Gastroesophageal sphincter (tissue), 4 donors: ENCODE measurements at regions not wholly inside any gene's neighbourhood (a gene's known extent, or its start where the extent isn't known, plus 50 kb on each side); places are given as distances from the start of the nearest gene placed in this dataset.

Source experiments
- ATAC-seq: fragments of 150-250 bp; one replicate; pipeline ENCODE4 v1.9.1; 2016; ENCODE audit warnings: mild to moderate bottlenecking, moderate library complexity
- H3K27ac ChIP-seq, 4 donors: fragments of 200-600 bp; sonication (generic) in 3 of 4; 1 replicate in 3 of 4; 2 replicates in 1 of 4; pipeline ENCODE4 v1.5.1; 2016 to 2019
- H3K27me3 ChIP-seq: fragments of 200-600 bp; sonication (generic); one replicate; pipeline ENCODE4 v1.5.1; 2019
- H3K36me3 ChIP-seq, 2 donors: fragments of 200-600 bp; sonication (generic); one replicate each; pipeline ENCODE4 v1.5.1; 2019; ENCODE audit warnings: control low read depth in 1 of 2
- H3K4me1 ChIP-seq, 3 donors: fragments of 200-600 bp; sonication (generic); 1 replicate in 2 of 3; 2 replicates in 1 of 3; pipeline ENCODE4 v1.5.1; 2016 to 2019; ENCODE audit warnings: control low read depth in 2 of 3
- H3K4me3 ChIP-seq, 2 donors: fragments of 200-600 bp; sonication (generic); one replicate each; pipeline ENCODE4 v1.5.1; 2019; ENCODE audit warnings: mild to moderate bottlenecking in 1 of 2, moderate library complexity in 1 of 2
- H3K9me3 ChIP-seq, 3 donors: fragments of 200-600 bp; sonication (generic); one replicate each; pipeline ENCODE4 v1.5.1; 2017 to 2019; ENCODE audit warnings: control low read depth in 2 of 3
- CTCF ChIP-seq, 4 experiments: fragments of 200-600 bp in 2 of 4; fragments of 450-650 bp in 2 of 4; sonication (generic) in 1 of 4; IDR thresholded peaks; one replicate each; pipeline ENCODE4 v1.5.1; 2017 to 2019; ENCODE audit warnings: antibody characterized with exemption in 4 of 4, mild to moderate bottlenecking in 2 of 4, moderate library complexity in 2 of 4
- EP300 ChIP-seq: sonication (generic); formaldehyde crosslinking; IDR thresholded peaks from one replicate; pipeline ENCODE4 v1.6.1; 2017; ENCODE audit warnings: antibody characterized with exemption, mild to moderate bottlenecking
- POLR2A ChIP-seq, 2 donors: fragments of 450-650 bp; IDR thresholded peaks; one replicate each; pipeline ENCODE4 v1.6.1; 2017; ENCODE audit warnings: antibody characterized with exemption in 2 of 2, mild to moderate bottlenecking in 2 of 2, moderate library complexity in 1 of 2
- POLR2AphosphoS5 ChIP-seq: sonication (generic); formaldehyde crosslinking; IDR thresholded peaks from one replicate; pipeline ENCODE4 v1.6.1; 2017; ENCODE audit warnings: antibody characterized with exemption
- WGBS, 2 donors: methylation state at CpG; one replicate each; pipeline ENCODE4 v1.1.5; 2018; ENCODE audit warnings: low coverage in 1 of 2; 5-methylcytosine and 5-hydroxymethylcytosine counted together

- no peaks in the 10 kb centered on the region for H3K9me3 ChIP-seq
- H3K4me1 ChIP-seq: no peaks in the 10 kb centered on the region
- WGBS, 2 donors: 41 to 48% methylated on average over 3 of the region's 4 CpGs
- H3K27ac ChIP-seq: no peak overlapping the region
- TF ChIP-seq POLR2AphosphoS5: no peak
- no peak for TF ChIP-seq POLR2A (IDR thresholded peaks at IDR 0.05)
- no peak for TF ChIP-seq CTCF (IDR thresholded peaks at IDR 0.05)
- TF ChIP-seq EP300: no peak
- H3K27me3 ChIP-seq: no peaks in the 10 kb centered on the region
- ATAC-seq: no peak
- no peak overlapping the region for H3K4me3 ChIP-seq
- no peaks in the 10 kb centered on the region for H3K36me3 ChIP-seq
These were observed 987.7 kb downstream of the GALC start for GRCh38 chr14:87005280-87005679.

DNA sequence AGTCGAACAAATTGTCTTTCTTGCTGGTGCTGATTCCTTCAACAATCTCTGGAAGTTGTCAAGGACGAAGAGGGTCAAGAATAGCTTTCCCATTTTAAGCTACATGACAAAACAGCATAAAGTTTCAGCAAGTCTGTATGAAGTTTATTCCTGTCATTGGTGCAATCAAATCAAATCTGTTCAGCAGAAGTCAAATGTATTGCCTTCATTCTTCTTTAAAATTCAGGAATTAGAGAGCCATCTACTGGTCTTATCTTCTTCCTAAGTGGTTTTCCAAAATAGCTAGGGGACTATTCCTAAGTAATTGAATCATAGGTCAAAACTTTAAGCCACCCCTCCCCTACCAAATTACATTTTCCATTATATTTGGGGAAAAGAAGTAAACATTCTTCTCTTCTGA is 990.2 kb downstream of the GALC start:
- no peak for ATAC-seq
- WGBS, 2 donors: 64 to 76% methylated on average over 2 of the region's 2 CpGs

DNA sequence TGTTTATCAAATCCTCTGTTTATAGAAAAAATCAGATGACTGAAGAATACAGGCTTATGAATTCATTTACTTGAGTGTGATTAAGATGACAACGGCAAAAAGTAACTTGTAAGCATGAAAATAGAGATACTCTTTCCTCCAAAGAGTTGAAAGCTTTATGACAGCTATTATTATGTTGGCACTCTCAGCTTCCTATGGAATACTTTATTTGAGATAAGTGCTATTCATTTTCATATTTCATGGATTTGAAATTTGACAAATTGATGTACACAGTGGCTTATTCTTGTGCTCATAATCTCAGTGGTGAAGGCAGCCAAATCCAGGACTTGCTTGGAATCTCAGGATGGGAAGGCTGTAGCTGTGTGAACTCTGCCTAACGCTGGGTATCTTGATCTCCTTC is 991.6 kb downstream of the GALC start:
- no peak overlapping the region for H3K27ac ChIP-seq
- H3K4me3 ChIP-seq: no peak overlapping the region
- WGBS, 2 donors: 50 to 58% methylated on average over 2 of the region's 2 CpGs
- TF ChIP-seq CTCF (IDR thresholded peaks at IDR 0.05) (no peak), EP300 (no peak), POLR2AphosphoS5 (no peak), POLR2A (IDR thresholded peaks at IDR 0.05) (no peak)
- ATAC-seq: no peak
- H3K36me3 ChIP-seq: no peaks in the 10 kb centered on the region
- no peaks in the 10 kb centered on the region for H3K4me1 ChIP-seq
- no peaks in the 10 kb centered on the region for H3K9me3 ChIP-seq
- no peaks in the 10 kb centered on the region for H3K27me3 ChIP-seq

More for the DNA sequence above, 990.2 kb downstream of the GALC start:
- Histone ChIP-seq H3K27me3 (no peaks in the 10 kb centered on the region), H3K4me3 (no peak overlapping the region), H3K27ac (no peak overlapping the region), H3K4me1 (no peaks in the 10 kb centered on the region), H3K36me3 (no peaks in the 10 kb centered on the region), H3K9me3 (no peaks in the 10 kb centered on the region)
- no peak for TF ChIP-seq CTCF (IDR thresholded peaks at IDR 0.05)
- no peak for TF ChIP-seq EP300

DNA sequence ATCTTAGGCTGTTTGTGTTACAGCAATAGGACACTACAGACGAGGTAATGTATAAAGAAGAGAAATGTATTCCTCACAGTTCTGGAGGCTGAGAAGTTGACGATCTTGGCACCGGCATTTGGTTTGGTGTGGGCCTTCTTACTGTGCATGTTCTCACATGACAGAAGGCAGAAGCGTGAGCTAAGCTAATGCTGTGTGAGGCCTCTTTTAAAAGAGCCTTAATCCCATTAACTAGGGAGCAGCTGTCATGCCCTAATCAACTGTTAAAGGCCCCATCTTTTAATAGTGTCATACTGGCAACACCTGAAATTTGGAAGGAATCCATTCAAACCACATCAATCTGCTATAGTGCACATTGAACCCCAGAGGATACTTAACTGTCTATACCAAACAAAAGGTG is 992.9 kb downstream of the GALC start:
- H3K36me3 ChIP-seq: no peaks in the 10 kb centered on the region
- no peak overlapping the region for H3K27ac ChIP-seq
- no peaks in the 10 kb centered on the region for H3K4me1 ChIP-seq
- WGBS, 2 donors: 93% methylated on average over 3 of the region's 4 CpGs; no CpG with 5 or more reads in 1 of the 2 donors
- no peaks in the 10 kb centered on the region for H3K9me3 ChIP-seq
- H3K4me3 ChIP-seq: no peak overlapping the region
- TF ChIP-seq POLR2AphosphoS5: no peak
- TF ChIP-seq CTCF (IDR thresholded peaks at IDR 0.05): no peak
- TF ChIP-seq POLR2A (IDR thresholded peaks at IDR 0.05): no peak
- no peak for TF ChIP-seq EP300
- ATAC-seq: no peak
- H3K27me3 ChIP-seq: no peaks in the 10 kb centered on the region

- H3K4me1 ChIP-seq: no peaks in the 10 kb centered on the region
- no peaks in the 10 kb centered on the region for H3K9me3 ChIP-seq
- no peak overlapping the region for H3K4me3 ChIP-seq
- H3K27me3 ChIP-seq: no peaks in the 10 kb centered on the region
- no peak for ATAC-seq
- no peak overlapping the region for H3K27ac ChIP-seq
- 73 to 97% methylated on average over 3 of the region's 3 CpGs for WGBS, 2 donors
- TF ChIP-seq POLR2A (IDR thresholded peaks at IDR 0.05) (no peak), POLR2AphosphoS5 (no peak), EP300 (no peak), CTCF (IDR thresholded peaks at IDR 0.05) (no peak)
- H3K36me3 ChIP-seq: no peaks in the 10 kb centered on the region
These were observed 993.9 kb downstream of the GALC start for GRCh38 chr14:86999036-86999435.
